ENCODE measurements at regions not wholly inside any gene's neighbourhood (a gene's known extent, or its start where the extent isn't known, plus 50 kb on each side); places are given as distances from the start of the nearest gene placed in this dataset.

GRCh38 chr11:129584316-129584715, 208.7 kb downstream of the BARX2 start:
- CTCF ChIA-PET = no interaction called here
- ATAC-seq = no peak

More at GRCh38 chr11:129584316-129584715, 208.7 kb downstream of the BARX2 start:
- H3K4me3 ChIP-seq = no peak overlapping the region
- TF ChIP-seq CBX8 (IDR thresholded peaks at IDR 0.05) = no peak
- no peak for TF ChIP-seq JUN (IDR thresholded peaks at IDR 0.05)
- TF ChIP-seq CTCF (IDR thresholded peaks at IDR 0.05) = no peak
- TF ChIP-seq ZFP36 (IDR thresholded peaks at IDR 0.05; ENCODE audit: borderline replicate concordance, partially characterized antibody) = no peak
- TF ChIP-seq JUNB (IDR thresholded peaks at IDR 0.05) = no peak
- TF ChIP-seq CBX2 (IDR thresholded peaks at IDR 0.05; ENCODE audit: borderline replicate concordance, low read depth) = no peak
- no peak for TF ChIP-seq REST (IDR thresholded peaks at IDR 0.05)
- no peak for TF ChIP-seq ELK1 (IDR thresholded peaks at IDR 0.05; ENCODE audit: low read depth, low read length)
- TF ChIP-seq HEYL (CRISPR knock-in tag; IDR thresholded peaks at IDR 0.05) = no peak
- TF ChIP-seq RFX5 (IDR thresholded peaks at IDR 0.05) = no peak
- TF ChIP-seq RNF2 (IDR thresholded peaks at IDR 0.05; ENCODE audit: borderline replicate concordance, low read depth) = no peak
- no peak for TF ChIP-seq HOXB13 (CRISPR knock-in tag; IDR thresholded peaks at IDR 0.05; ENCODE audit: low read depth)
- no peak for TF ChIP-seq USF2 (IDR thresholded peaks at IDR 0.05)
- no peak for TF ChIP-seq FOXS1 (CRISPR knock-in tag; IDR thresholded peaks at IDR 0.05)
- no peak overlapping the region for H3K4me2 ChIP-seq
- 33% methylated on average over 6 of the region's 6 CpGs for whole genome bisulfite sequencing (ENCODE audit: missing lambda C conversion rate)
- no peaks in the 10 kb centered on the region for H3K9me3 ChIP-seq
- POLR2A ChIA-PET = no interaction called here
- FAIRE-seq (no peak), DNase-seq (ENCODE audit: low read depth in 1 of 2, low spot score in 1 of 2) (no peak)
- no peaks in the 10 kb centered on the region for H3K4me1 ChIP-seq
- no peak overlapping the region for H3K27ac ChIP-seq

Data from A549 (cell line).